C4-2B (cell line): ENCODE measurements at regions not wholly inside any gene's neighbourhood (a gene's known extent, or its start where the extent isn't known, plus 50 kb on each side); places are given as distances from the start of the nearest gene placed in this dataset.

Source experiments
- ZFX ChIP-seq: fragments of 450-650 bp; IDR thresholded peaks from 2 replicates; pipeline ENCODE4 v1.6.1; 2017
- TF ChIP-seq, protein P1 (sequence below): fragments of 450-650 bp; conservative IDR thresholded peaks from 2 replicates; pipeline ENCODE4 v1.5.1; 2017; ENCODE audit warnings: mild to moderate bottlenecking

DNA sequence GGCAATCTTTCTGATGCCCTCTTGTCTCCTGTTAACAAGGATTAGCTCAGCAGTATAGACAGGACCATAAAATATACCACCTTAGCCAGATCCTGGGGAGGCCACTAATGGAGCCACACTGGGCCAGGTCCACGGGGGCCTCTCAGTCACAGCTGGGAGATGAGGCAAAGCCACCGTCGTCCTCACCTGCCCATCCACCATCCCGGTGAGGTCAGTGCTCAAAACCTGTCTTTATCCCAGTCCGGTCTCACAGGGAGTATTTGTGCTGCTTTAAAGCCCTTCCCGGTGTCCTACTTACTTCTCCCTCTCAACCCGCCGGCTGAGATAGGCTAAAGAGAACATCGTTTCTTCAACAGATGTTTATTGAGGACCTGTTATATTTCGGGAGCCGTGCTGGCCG lies 104.3 kb downstream of the EDN3 start:
- TF ChIP-seq, protein P1, sequence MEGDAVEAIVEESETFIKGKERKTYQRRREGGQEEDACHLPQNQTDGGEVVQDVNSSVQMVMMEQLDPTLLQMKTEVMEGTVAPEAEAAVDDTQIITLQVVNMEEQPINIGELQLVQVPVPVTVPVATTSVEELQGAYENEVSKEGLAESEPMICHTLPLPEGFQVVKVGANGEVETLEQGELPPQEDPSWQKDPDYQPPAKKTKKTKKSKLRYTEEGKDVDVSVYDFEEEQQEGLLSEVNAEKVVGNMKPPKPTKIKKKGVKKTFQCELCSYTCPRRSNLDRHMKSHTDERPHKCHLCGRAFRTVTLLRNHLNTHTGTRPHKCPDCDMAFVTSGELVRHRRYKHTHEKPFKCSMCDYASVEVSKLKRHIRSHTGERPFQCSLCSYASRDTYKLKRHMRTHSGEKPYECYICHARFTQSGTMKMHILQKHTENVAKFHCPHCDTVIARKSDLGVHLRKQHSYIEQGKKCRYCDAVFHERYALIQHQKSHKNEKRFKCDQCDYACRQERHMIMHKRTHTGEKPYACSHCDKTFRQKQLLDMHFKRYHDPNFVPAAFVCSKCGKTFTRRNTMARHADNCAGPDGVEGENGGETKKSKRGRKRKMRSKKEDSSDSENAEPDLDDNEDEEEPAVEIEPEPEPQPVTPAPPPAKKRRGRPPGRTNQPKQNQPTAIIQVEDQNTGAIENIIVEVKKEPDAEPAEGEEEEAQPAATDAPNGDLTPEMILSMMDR: no peak
- TF ChIP-seq ZFX: no peak
